Stimulated activated CD8-positive, alpha-beta memory T cell treated with anti-CD3 and anti-CD28 coated beads, Interleukin-4, amount 100 ng/mL, for 1 hour (primary cell): ENCODE measurements at regions not wholly inside any gene's neighbourhood (a gene's known extent, or its start where the extent isn't known, plus 50 kb on each side); places are given as distances from the start of the nearest gene placed in this dataset.

ENCODE experiments used
- DNase-seq, 2 donors: peaks; one replicate each; pipeline ENCODE4 v3.0.0-alpha.2; 2020; ENCODE audit warnings: low read depth in 2 of 2, low spot score in 1 of 2

DNA sequence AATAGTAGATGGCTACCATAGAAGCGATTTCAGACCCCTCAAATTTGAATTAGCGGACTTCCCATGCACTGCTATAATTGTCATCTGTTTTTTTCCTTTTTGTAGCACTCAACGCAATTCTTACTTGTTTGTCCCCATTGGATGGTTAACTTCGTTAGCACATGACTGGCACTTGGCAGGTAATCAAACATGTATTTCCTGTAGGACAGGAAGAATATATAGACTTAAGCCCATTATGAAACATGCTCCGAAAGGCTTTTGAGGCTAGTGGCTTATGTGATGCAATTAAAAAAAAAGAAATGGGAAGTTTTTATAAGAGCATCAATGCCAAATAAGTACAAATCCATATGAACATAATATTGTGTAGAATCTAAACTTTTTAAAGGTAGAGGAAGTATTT is 301.2 kb downstream of the PSAT1 start:
- no peak for DNase-seq

DNA sequence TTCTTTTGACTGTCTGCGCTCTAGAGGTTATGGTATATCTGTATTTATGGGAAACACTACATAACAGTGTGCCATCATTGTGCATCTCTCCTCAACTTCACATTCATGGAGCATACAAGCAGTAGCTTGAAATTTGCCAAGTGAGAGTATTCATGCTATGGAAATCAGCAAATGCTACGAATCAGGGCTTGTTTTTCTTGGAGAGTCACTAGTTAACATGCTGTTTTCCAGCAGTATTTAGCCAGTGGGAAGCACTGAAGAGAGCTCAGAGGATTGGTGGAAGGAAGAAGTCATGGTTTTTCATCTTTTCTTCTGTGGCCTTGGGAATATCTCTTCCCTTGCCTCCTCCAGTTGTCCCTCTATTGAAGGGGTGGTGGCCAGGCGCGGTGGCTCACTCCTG is 303.0 kb downstream of the PSAT1 start:
- no peak for DNase-seq

DNA sequence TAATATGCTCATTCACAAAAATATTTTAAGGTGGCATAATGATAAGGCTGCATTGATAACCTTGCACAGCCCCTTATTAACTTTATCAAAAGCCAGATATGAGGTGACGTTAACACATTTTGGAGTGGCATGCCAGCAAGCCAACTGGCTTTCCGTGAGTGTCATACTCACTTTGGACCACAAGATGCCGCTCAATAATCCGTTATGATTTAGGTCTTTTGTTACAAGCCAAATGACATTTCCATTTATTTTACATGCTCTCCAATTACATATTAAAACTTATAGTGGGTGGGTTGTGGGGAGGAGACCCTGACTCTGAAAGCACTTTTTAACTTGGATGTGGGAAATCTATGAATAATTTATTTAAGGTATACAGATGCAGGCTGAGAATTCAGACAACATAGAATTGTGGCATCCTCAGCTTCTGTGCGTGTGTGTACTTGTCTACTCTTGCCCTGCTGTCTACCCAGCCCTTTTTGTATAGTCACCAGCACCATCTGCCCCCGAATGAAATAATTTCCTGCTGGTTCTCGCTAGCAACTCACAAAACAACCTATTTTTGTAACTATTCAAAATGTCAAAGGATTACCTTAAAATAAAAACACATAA is 305.1 kb downstream of the PSAT1 start:
- DNase-seq: no peak

DNA sequence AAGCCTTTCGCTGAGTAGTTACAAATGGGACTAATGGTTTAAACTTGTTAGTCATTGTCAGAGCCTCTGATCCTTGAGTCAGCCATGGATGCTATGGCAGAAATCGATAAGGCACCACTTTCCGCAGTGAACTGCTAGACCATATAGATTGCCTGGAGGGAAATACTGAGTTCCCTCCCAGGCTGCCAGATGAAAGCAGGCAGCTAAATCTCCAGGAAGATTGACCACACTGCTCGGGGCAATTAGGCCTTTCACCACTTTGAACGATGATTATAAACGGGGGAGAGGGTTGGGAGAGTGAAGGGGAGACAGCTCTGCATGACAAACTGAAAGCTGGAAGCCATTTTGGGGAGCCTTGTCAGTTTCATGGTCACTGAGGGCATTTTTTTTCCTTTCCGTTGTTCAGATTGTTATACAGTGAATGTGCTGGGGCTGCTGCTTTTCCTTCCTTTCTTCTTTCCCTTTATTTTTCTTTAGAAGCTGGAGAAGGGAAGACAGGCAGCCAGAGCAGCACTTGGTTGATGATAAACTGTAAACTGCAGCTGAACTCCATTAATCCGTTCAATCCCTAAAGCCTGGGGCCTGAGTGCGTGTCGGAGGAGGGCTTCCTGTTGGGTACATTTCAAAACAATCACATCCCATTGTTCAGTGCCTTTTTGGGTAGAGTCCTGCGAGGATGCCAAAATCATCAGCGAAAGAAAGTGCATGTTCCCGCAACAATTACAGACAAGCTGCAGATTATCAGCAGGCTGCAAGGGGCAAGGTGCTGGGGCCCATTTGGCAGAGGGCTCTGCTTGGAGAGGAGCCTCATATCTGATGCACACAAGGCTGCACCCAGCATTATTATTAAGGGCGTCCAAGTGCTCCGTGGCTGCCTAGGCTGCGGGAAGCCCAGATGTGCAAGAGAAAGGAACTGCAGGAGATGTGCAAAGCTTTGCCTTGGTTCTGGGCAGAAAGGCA is 308.4 kb downstream of the PSAT1 start:
- DNase-seq: no peak

- DNase-seq: no peak
Measured at GRCh38 chr9:78606001-78606379, 309.1 kb downstream of the PSAT1 start.

GRCh38 chr9:78607853-78608252 is 310.9 kb downstream of the PSAT1 start:
- no peak for DNase-seq

DNA sequence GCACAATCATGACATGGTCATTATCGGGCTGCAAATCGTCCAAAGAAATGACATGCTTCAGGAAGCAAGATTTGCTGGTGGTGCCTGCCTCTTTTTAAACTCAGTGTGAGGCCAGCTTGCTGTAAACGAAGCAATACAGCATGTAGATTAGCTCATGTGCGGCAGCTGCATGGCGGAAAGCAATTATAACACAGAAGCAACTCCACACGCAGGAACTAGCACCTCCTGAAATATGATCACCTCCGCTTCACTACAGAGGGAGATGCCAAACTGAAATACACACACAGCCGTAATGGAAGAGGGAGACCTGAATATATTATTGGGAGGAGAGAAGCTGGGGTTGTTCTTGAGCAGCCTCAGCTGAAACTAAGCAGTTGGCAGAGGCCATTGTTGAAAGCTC is 312.5 kb downstream of the PSAT1 start:
- no peak for DNase-seq

DNA sequence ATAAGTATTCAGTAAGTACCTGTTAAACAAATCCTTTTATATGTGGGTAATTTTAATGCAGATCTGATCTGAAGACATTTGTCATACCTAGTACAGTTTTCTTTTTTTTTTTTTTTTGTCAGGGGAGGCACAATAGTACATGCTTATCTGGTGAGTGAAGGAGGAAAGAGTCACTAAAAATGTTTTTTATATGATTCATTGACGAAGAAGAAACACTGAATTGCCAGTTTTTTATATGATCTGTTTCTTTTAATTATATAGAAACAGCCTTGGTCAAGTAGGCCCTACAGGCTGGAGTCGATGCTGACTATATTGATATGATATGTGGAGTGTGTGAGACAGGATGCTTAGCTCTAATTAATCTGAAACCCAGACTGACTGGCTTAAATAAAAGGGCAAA is 315.2 kb downstream of the PSAT1 start:
- DNase-seq: no peak

- DNase-seq: no peak
Measured at GRCh38 chr9:78613006-78613405, 316.1 kb downstream of the PSAT1 start.

DNA sequence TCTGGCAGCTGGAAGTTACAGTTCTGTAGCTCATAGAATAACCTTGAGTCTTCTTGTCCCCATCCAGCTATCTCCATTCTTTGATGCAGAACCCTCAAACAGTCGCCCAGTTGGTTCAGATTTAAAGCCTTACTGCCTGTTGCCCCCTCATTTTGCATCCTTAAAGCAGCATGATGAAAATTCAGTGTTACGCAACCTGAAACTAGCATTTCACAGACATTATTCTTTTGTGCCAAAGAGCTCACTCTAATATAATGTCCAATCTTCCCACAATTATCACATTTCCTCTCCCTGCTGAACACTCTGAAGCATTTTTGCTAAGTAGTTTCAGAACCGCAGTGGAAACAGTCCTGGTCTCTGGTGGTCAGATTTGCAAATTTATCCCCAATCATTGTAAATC is 318.0 kb downstream of the PSAT1 start:
- DNase-seq: no peak

DNA sequence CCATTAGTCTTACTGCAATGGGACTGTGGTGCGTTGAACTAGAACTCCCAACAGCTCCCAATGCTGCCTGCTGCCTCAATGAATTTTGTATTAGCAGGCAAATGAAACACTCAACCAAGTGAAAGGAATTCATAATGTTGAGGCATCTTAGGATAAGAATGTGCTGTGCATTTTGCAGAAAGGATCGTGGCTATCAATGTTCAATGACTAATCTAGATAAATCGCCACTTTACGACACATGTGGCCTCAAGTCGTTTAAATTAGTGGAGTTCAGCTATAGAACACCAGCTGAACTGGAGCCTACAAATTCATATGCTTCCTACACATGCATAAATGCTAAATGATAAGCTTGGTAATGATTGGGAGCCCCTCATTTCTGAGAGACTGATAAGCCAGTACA is 318.4 kb downstream of the PSAT1 start:
- no peak for DNase-seq

- DNase-seq: no peak
Measured at GRCh38 chr9:78618735-78619134, 321.8 kb downstream of the PSAT1 start.

- DNase-seq: no peak
Measured at GRCh38 chr9:78620303-78620702, 323.4 kb downstream of the PSAT1 start.

GRCh38 chr9:78620764-78621163 is 323.8 kb downstream of the PSAT1 start:
- DNase-seq: no peak

DNA sequence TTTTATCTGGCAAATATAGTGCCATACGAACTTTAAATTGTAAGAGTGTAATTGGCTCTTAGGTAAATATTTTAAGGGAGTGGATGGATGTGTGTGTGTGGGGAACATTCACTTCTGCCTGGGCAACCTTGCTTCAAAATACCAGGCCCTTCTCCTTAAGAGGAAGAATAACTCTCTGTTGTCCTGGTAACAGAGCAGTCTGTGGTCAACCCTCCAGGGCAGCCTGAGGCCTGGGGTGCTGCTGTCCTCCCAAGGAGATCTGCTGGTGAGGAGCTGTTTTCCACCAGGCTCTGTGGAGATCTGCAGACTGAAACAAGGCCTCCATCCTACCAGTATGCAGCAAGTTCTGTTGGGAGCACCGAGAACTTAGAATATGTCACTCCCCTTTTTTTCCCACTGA is 325.2 kb downstream of the PSAT1 start:
- DNase-seq: no peak

DNA sequence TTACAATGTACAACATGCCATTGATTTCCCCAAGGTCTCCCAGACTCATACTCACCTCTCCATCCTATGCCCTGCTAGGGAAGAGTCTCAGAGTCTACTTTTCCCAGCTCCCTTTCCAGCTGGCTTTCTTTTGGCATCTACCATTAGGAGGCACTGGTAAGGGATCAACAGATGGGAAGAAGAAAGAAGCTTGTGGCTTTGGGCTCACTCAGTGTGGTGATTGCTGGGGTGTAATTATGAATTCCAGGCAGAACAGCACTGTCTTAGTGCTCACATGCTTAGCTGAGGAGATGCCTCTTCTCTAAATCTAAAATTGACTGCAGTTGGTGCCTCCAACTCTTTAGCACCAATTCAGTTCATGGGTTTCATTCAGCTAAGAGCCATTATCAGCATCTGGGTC is 330.0 kb downstream of the PSAT1 start:
- DNase-seq: no peak

DNA sequence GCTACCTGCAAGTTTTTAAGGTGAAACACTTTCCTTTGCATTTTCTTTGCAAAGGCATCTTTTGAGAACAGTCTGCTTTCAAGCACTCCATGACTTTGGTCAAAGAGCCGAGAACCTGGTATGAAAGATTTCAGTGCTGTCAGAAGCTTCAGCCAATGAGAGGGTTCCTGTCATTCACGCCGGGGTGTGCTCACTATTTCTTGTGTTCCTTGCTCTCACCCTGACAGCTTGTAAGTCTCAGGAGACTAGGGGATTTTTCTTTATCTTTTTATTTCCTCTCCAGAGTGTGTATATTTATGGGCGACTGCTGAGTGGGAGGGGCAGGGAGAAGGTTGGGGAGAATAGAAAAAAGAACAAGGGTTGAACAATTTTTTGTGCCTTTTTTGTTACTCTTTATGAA is 334.0 kb downstream of the PSAT1 start:
- no peak for DNase-seq

DNA sequence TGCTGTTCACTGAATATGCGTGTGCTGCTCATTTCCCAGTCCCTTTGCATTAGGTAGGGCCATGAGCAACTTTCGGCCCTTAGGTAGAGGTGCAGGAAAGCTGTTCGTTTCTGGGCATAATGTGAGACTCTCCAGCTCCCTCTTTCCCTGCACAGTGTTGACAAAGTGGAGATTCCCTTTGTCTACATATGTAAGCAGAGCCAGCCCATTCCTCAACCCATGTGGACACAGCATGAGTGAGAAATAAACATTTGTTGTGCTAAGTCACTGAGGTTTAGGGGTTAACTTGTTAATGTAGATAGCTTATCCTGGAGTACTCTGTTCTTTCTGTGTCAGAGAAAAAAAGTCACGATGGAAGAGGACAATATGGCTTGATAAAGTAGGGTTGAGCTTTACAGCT is 343.8 kb downstream of the PSAT1 start:
- DNase-seq: no peak

DNA sequence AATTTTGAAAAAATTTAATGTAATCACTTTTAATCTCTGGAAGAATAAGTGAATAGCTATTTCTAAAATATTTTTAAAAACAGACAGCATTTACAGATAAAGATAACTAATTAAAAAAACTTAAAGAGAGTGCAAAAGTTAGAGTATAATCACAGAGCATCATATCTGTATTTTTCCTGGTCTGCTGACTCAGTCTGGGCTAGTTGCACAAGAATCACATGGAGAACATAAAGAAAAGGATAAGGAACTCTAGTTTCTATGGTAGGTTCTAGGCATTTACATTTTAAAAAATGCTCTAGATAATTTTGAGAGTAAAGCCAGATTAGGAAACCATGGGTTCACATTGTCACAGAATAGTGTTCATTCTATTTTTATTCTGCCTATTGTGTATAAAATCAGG is 347.4 kb downstream of the PSAT1 start:
- no peak for DNase-seq

GRCh38 chr9:78654324-78654723 is 357.4 kb downstream of the PSAT1 start:
- no peak for DNase-seq

GRCh38 chr9:78663369-78663768 is 366.4 kb downstream of the PSAT1 start:
- no peak for DNase-seq

DNA sequence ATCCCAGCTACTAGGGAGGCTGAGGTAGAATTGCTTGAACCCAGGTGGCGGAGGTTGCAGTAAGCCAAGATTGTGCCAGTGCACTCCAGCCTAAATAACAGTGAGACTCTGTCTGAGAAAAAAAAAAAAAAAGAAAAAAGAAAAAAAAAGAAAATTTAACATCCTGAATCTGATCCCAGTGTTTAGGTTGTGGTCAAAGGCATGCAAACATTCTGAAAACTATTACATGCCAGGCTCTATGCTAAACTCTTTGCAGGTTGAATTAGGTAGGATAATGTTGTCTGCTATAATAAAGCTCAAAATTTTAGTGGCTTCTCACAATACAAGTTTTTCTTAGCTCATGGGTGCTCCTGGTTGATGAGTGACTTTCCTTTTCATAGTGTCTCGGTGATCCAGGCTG is 367.4 kb downstream of the PSAT1 start:
- DNase-seq: no peak
